ENCODE measurements at regions not wholly inside any gene's neighbourhood (a gene's known extent, or its start where the extent isn't known, plus 50 kb on each side); places are given as distances from the start of the nearest gene placed in this dataset.

DNA sequence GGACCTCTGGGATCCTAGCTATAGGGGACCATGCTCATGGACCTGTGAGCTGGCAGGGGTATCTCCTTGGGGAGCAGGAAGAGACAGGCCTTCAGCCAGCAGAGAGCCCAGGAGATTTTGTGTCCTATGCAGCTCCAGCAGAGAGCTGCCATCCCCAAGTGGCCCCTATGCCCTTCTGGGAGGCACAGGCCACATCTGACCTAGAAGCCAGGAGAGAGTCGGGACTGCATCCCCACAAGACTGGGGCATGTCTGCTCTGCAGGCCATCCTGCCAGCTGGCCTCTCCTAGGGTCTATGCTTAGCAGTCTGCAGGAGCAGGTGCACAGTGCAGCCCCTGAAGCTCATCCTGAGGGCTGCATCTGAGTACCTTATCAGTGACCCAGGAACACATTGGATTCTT, 279.5 kb downstream of the KIF2B start:
- TF ChIP-seq, protein P1, sequence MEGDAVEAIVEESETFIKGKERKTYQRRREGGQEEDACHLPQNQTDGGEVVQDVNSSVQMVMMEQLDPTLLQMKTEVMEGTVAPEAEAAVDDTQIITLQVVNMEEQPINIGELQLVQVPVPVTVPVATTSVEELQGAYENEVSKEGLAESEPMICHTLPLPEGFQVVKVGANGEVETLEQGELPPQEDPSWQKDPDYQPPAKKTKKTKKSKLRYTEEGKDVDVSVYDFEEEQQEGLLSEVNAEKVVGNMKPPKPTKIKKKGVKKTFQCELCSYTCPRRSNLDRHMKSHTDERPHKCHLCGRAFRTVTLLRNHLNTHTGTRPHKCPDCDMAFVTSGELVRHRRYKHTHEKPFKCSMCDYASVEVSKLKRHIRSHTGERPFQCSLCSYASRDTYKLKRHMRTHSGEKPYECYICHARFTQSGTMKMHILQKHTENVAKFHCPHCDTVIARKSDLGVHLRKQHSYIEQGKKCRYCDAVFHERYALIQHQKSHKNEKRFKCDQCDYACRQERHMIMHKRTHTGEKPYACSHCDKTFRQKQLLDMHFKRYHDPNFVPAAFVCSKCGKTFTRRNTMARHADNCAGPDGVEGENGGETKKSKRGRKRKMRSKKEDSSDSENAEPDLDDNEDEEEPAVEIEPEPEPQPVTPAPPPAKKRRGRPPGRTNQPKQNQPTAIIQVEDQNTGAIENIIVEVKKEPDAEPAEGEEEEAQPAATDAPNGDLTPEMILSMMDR (IDR thresholded peaks at IDR 0.05; ENCODE audit: low read length) = no peak
- no peak for TF ChIP-seq EZH2 (IDR thresholded peaks at IDR 0.05; ENCODE audit: borderline replicate concordance, low read length)

All from OCI-LY1 (cell line).